Cerebellar cortex (tissue), 1 donor: ENCODE measurements at regions not wholly inside any gene's neighbourhood (a gene's known extent, or its start where the extent isn't known, plus 50 kb on each side); places are given as distances from the start of the nearest gene placed in this dataset.

Source experiments
- DNase-seq: peaks from one replicate; pipeline ENCODE4 v3.0.0-alpha.2; 2015; ENCODE audit warnings: low spot score

DNA sequence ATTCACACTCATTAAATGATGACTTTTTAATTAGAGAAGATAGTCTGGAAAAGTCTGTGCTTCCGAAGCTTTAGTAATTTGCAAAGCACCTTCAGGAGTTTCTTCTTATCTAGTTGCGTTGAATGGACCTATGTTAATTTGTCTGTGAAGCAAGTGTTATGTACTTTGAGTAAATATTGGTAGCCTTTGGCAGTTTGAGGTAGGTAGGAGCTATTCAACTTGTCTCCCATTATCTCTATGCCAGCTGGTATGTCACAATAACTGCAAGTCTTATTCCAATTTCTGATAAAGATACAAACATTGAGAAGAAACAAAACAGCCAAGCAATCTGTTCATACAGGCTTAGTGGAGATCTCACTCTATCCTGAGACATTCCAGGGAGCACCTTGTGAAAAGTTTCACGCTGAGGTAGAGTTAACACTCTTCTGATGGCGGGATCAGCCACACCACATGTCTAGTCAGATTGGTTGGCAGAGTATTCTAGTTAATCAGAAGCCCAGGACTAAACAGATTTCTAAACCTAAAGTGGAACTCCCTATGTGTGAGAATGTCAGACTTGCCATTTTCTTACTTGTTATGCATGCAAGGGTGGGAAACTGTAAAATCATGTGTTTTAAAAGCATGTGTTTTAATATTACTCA lies 219.8 kb upstream of the MANEA start:
- DNase-seq: no peak

DNA sequence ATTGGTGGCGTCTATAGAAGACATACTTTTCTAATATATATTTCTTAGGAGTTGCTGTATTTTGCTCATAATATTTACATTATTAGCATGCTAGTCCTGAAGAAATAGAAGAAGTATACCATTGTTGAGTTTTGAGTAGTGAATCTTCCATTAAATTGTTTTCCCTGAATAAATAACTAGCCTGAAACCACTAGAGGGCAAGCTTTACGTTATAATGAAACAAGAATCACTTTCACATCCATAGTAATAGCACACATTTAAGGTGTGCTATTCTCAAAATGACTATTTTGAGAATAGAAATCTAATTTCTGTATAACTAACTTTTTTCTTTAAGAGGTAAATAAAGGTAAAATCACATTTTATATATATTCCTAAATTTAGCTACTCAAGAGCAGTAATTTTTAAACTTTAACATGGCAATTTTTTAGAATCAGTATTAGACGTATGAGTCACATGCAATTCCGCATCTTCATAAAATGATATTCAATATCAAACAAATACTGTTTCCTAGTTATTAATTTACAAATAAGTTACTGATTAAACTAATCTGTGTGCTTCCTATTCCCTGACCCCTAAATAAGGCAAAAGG lies 213.2 kb upstream of the MANEA start:
- peak; percentile 23 for DNase-seq

DNA sequence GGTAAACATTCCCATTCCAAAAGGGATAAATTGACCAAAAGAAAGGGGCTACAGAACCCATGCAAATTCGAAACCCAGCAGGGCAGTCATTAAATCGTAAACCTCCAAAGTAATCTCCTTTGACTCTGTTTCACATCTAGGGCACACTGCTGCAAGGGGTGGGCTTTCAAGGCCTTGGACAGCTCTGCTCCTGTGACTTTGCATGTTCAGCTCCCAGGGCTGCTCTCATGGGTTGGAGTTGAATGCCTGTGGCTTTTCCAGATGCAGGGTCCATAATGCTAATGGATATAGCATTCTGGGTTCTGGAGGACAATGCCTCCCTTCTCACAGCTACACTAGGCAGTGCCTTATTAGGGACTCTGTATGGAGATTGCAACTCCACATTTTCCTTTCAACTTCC lies 211.9 kb upstream of the MANEA start:
- no peak for DNase-seq

DNA sequence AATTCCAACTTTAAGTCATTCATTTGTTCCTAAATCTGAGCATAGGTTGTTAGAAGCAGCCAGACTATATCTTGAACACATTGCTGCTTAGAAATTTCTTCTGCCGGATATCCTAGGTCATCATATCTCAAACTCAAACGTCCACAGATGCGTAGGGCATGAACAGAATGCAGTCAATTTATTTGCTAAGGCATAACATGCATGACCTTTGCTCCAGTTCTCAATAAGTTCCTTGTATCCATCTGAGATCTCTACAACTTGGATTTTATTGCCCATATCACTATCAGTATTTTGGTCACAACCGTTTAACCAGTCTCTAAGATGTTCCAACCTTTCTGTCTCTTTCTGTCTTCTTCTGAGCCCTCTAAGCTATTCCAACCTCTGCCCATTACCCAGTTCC lies 210.9 kb upstream of the MANEA start:
- no peak for DNase-seq

DNA sequence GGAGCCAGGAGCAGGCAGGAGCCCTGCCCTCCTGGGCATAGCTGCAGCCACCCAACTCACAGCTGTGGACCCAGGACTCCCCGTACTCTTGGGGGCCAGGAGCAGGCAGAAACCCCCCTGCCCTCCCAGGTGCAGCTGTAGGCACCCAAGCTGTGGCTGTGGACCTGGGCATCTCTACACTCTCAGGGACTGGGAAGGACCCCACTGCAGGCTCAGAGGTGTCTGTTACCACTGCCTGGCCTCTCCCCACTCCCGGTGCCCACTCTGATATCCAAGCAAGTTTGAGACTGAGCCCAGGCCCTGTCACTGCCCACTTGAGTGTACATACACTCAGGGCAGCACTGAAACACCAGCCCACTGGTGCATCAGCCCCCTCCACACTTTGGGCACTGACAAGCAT lies 193.5 kb upstream of the MANEA start:
- DNase-seq: no peak

DNA sequence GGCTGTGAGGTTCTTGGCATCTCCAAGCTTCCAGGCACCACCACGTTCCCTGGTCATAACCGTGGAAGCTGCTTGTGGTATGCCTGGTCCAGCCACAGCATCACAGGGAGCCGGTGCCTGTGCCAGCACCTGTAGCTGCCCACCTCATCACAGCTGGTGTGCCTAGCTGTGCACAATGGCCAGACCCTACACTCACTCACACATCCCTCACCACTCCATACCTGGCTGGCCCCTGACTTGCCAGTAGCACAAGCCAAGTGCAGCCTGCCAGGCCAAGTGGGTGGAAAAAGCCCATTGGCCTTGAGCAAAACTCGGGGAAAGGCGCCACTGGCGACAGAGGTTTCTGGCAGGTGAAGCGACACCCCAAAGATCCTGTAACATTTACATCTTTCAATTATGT lies 192.3 kb upstream of the MANEA start:
- DNase-seq: no peak

DNA sequence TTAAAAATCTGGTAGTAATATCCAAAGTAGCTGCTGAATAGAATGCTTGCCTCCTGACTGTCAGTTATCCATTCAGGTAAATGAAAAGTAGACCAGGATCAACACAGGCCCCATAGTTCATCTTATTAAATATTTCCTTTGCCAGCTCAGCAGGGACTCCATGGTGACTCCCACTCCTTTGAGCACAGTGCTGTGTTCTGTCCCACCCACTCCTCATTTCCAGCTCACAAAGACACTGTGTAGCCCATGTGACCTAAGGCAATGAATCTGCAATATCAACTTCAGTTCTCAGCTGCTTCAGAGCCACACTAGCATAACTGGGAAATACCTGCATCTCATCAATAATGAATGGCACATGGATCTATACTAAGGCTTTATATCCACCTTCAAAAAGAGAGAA lies 189.5 kb upstream of the MANEA start:
- DNase-seq: no peak

DNA sequence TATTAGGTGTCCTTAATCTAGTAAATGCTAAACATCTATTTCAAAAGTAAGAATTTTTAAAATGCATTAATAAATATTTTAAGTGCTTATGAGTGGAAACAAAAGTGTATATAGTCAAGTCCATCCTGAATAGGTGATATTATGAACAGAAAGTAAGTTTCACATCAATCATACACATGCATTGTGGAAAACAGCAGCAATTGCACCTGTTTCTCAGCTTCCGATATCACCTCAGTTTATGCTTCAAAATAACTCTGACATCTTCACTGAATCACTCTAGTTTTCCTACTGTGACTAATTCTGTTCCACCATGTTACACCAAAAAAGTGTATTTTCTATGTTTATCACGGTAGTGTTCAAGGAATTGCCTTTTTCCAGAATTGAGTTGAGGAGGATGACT lies 172.6 kb upstream of the MANEA start:
- no peak for DNase-seq

DNA sequence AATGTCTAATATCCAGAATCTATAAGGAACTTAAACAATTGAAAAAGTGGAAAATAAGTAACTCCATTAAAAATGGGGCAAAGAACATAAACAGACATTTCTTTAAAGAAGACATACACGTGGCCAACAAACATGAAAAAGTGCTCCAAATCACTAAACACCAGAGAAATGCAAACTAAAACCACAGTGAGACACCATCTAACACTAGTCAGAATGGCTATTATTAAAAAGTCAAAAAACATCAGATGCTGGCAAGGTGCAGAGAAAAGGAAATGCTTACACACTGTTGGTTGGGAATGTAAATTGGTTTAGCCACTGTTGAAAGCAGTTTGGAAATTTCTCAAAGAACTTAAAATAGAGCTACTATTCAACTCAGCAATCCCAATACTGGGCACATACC lies 169.2 kb upstream of the MANEA start:
- DNase-seq: no peak

DNA sequence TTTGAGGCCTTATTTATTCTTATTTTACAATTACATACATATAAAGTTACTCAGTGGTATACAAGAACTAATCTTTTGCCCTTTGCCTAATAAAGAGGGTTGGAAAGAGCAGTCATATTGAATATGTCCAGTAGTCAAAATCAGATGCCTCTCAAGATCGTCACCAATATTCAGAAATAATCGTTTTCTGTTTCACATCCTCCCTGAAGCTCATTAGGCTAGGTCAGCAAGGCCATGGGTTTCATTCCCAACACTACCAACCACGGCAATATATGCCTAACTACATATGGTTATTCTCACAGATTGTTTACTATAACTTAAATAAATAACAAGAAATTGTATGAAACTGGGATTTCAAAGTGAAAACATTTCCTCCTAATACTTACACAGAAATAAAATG lies 167.2 kb upstream of the MANEA start:
- no peak for DNase-seq

DNA sequence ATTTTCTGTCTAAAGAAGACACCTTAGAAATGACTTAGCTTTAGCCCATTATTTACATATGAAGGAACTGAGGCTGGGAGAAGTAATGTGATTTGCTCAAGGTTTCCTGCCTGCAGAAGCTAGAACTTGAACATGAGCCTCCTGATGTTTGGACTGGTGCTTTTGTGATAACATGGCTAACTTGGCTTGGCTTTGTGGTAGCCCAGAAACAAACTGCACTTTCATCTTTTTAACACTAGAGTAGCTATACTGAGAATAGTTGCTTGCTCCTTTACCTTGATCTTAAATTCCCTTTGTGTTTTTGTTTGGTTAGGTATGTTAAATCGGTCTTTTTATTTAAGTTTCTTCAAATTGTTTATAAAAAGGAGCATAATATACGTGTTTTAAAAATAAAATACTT lies 163.5 kb upstream of the MANEA start:
- no peak for DNase-seq

DNA sequence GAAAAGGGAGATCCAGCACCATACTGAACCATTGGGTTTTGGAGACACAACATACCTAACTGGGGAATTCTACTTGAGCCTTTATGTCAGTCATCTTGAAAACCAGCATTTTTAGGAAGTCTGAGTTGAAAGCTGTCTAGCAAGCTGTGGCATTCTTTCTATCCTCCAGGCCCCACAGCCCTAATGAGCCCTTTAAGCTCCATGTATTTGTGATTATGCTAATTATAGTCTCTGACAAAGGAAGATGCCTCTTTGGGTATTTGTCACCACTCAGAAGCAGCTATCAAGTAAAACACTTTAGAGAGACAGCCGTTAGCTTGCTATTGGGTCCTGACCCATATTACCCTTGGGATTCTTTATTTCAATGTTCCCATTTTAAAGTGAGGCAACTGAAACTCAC lies 159.5 kb upstream of the MANEA start:
- no peak for DNase-seq

DNA sequence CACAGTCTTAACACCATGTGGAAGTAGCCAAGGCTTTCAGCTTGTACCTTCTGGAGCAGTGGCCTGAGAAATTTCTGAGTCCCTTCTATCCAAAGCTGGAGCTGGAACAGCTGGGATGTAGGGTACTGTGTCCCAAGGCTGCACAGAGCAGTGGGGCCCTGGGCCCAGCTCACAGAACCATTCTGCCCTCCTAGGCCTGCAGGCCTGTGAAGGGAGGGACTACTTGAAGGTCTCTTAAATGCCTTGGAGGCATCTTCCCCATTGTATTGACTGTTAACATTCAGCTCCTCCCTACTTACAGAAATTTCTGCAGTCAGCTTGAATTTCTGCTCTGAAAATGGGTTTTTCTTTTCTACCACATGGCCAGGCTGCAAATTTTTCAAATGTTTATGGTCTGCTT lies 156.5 kb upstream of the MANEA start:
- no peak for DNase-seq

DNA sequence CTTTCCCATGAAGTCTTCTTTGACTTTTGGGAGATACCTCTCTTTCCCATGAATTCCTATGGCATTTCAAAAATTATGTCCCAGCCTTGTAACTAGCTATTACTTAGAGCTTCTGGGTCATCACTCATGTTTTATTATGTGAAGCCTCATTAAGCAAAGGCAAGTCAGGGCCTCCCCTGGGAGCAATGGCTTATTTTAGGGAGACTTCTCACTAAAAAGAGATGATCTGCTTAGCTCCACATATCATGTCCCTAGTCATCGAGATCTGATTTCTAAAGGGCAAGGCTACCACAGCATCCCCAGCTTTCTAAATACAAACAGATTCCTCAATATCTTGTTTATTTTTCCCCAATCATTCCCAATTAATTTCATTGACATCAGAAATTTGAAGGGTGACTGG lies 154.0 kb upstream of the MANEA start:
- no peak for DNase-seq

DNA sequence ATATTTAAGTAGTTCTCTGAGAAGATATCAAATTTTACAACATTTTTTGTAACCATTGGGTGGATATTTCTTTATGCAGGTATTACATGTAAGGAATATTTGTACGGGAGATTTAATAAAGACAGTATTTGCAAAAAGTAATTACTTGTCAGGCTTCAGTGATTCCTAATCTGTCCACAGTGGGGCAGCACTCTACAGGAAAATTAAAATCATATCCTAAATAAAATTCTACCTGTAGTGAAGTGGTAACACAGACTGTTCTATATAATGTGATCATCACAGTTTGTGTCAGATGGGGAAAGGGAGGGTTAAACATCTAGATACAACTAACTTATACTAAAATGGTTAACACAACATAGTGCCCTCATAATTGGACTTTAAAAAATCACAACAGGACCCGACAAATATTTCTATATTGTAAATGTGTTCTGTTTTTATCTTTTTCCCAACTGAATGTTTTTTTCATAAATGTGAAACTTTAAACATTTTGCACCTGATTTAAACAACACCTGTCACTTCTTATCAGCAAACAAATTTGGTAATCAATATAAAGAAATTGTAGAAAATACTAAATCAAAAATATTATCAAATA lies 145.6 kb upstream of the MANEA start:
- DNase-seq: peak; percentile 53

DNA sequence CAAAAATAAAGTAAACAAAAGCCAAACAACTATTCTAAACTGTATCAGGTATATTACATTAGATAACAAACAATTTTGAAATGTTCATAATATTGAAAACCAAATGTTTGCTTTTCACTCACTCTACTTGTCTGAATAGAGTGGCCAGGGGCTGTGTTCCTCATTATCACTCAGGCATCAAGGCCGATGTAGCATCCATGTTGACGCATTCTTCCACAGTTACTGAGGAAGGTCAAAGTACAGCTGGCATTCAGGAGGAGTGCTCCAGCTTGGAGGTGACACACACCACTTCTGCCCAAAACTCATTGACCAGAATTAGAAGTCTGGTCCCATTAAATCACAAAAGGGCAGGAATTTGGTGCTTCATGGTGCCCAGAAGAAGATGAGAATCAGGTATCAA lies 137.6 kb upstream of the MANEA start:
- no peak for DNase-seq

DNA sequence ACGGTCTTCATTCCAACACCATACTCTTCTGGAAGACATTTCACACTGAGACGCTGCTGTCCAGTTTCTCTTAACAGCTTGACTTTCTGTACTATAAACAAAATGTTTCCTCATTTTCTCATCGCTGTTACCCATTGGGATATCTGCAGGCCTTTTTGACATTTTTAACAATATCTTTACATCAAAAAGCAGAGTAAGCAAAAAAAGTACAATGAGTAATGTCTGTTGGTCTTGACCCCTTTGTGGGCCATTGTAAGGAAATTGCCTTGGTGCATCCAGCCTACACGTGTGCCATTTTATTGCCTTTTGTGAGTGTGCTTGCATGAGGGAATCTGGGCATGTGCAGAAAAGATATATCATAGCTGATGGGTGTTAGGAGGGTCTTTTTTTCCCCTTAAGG lies 129.1 kb upstream of the MANEA start:
- no peak for DNase-seq

DNA sequence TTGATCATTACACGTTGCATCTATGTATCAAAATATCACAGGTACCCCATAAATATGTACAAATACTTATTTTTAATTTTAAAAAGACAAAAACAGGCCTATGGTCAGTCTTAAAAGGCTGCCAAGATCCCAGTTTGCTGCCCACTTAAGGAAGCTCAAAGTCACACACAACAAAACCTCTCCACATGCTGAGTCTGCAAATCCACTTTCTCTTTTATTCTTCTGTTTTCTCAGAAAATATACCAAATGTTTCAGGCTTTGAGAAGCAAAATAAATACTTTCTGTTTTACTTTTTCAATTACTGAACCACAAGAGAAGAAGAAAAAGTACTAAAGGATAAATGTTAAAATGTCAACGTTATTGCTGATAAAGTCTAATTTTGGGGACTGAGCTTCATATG lies 107.8 kb upstream of the MANEA start:
- DNase-seq: no peak

DNA sequence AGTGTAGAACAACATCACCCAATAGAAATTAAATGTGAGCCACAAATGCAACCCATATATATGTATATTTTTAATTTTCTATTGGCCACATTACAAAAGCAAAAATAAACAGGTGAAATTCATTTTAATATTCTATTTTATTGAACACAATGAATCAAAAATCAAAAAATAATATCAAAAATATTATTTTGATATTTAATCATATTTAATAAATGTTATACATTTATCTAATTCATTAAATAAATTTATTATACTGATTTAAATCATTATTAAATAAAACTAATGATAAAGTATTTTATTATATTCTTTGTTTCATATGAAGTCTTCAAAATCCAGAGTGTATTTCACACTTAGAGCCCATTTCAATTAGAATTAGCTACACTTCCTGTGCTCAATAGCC lies 98.4 kb upstream of the MANEA start:
- no peak for DNase-seq

DNA sequence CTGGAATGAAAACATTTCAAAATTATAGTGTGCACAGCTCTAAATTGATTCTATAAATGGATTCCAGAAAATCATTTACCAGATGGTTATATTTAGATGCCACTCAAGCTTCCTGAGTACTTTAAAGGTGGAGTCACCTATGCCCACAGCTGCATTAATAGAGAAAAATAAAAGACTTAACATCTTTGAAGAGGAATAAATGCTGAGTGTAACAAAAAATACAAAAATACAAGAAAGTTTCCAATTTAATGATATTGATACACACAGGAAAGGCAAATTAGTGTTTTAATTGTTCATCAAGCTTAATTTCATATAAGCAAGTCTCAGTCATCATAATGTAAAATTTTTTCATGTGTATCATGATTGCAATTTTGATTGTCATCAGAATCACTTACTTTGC lies 89.5 kb upstream of the MANEA start:
- DNase-seq: no peak

DNA sequence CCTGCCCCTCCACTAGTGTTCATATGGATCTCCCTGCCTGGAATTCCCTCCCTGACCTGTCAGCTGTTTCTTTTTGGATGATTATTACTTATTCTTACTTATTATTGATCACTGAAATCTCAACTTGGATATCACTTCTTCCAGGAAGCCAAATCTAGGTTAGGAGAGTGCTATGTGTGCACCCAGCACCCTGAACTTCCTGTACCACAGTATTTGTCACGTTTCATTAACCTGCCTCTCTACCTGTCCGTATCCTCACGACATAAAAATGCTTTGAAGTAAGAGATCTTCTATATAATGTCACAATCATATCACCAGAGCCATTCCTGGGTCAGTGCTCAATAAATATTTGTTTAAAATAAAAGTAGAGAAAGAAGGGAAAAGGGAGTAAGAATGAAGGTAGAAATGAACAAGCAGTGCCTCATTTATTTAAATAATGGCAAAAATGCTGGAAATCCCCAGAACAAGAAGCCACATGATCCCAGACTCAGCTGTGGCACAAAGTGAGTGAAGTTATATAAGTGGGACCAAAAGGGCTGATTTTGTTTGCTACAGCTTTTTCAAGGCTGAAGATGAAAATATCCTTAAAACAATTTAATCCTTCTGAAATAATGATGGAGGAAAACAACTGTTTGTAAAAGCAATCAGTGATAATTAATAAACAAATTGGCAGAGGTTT lies 88.0 kb upstream of the MANEA start:
- DNase-seq: no peak

DNA sequence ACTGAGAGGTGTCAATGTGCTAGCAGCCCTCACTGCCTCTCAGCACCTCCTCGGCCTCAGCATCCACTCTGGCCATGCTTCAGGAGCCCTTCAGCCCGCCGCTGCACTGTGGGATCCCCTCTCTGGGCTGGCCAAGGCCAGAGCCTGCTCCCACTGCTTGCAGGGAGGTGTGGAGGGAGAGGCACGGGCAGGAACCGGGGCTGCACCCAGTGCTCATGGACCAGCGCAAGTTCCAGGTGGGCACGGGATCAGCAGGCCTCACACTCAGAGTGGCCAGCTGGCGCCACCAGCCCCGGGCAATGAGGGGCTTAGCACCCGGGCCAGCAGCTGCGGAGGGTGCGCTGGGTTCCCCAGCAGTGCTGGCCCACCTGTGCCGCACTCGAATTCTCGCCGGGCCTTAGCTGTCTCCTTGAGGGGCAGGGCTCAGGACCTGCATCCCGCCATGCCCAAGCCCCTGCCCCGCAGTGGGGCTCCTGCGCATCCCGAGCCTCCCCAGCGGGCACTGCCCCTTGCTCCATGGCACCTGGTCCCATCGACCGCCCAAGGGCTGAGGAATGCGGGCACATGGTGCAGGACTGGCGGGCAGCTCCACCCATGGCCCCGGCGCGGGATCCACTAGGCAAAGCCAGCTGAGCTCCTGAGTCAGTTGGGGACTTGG lies 80.4 kb upstream of the MANEA start:
- DNase-seq: no peak
